ENCODE measurements at regions not wholly inside any gene's neighbourhood (a gene's known extent, or its start where the extent isn't known, plus 50 kb on each side); places are given as distances from the start of the nearest gene placed in this dataset.
"Not testable (repeated sequence)": the region's sequence is repeated elsewhere in the genome, so short reads cannot be mapped to it uniquely, and the experiment has no call there.

GRCh38 chr5:18465833-18466681, 831.8 kb downstream of the TAF11L14 start:
- H3K4me1 ChIP-seq (ENCODE audit: control insufficient read depth in 2 of 2, insufficient read depth in 2 of 2, low read length in 2 of 2): no peaks in the 10 kb centered on the region
- no peaks in the 10 kb centered on the region for H3K36me3 ChIP-seq (ENCODE audit: control insufficient read depth in 2 of 2, insufficient read depth in 2 of 2, low read length in 2 of 2)
- H3K27ac ChIP-seq (ENCODE audit: low read depth in 2 of 2, low read length in 2 of 2): no peak overlapping the region
- H3K9ac ChIP-seq (ENCODE audit: low read depth in 1 of 2, low read length in 2 of 2): no peak overlapping the region
- no peak overlapping the region for H3K4me3 ChIP-seq (ENCODE audit: low read length in 2 of 2)
- H3K27me3 ChIP-seq (ENCODE audit: control insufficient read depth in 2 of 2, insufficient read depth in 2 of 2, low read length in 2 of 2): no peaks in the 10 kb centered on the region
- H3K9me3 ChIP-seq (ENCODE audit: control insufficient read depth in 2 of 2, low read length in 2 of 2): no peaks in the 10 kb centered on the region

DNA sequence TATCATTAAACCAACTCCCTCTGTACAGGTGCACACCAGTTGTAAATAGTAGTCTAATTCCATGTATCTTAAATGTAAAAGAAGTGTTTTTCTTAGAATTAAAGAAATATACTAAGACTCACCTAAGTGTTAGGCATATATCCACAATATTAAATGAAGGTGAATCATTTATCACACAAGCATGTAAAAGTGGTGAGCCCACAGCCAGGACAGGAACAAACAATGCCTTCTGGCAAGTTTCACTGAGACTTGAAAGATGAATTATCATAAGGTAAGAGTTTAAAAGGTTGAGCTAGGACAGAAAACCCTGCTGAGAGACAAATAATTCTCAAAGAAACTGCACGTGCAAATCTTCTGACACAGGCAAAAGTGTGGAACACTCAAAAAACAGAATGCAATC, 832.5 kb downstream of the TAF11L14 start:
- no peak overlapping the region for H3K27ac ChIP-seq (ENCODE audit: low read depth in 2 of 2, low read length in 2 of 2)
- H3K4me1 ChIP-seq (ENCODE audit: control insufficient read depth in 2 of 2, insufficient read depth in 2 of 2, low read length in 2 of 2): no peaks in the 10 kb centered on the region
- H3K9me3 ChIP-seq (ENCODE audit: control insufficient read depth in 2 of 2, low read length in 2 of 2): no peaks in the 10 kb centered on the region
- H3K4me3 ChIP-seq (ENCODE audit: low read length in 2 of 2): no peak overlapping the region
- no peaks in the 10 kb centered on the region for H3K36me3 ChIP-seq (ENCODE audit: control insufficient read depth in 2 of 2, insufficient read depth in 2 of 2, low read length in 2 of 2)
- H3K27me3 ChIP-seq (ENCODE audit: control insufficient read depth in 2 of 2, insufficient read depth in 2 of 2, low read length in 2 of 2): no peaks in the 10 kb centered on the region
- no peak overlapping the region for H3K9ac ChIP-seq (ENCODE audit: low read depth in 1 of 2, low read length in 2 of 2)

- not testable (repeated sequence) for H3K4me3 ChIP-seq (ENCODE audit: low read length in 2 of 2); H3K27me3 ChIP-seq (ENCODE audit: control insufficient read depth in 2 of 2, insufficient read depth in 2 of 2, low read length in 2 of 2); H3K9me3 ChIP-seq (ENCODE audit: control insufficient read depth in 2 of 2, low read length in 2 of 2); H3K36me3 ChIP-seq (ENCODE audit: control insufficient read depth in 2 of 2, insufficient read depth in 2 of 2, low read length in 2 of 2); H3K9ac ChIP-seq (ENCODE audit: low read depth in 1 of 2, low read length in 2 of 2); H3K27ac ChIP-seq (ENCODE audit: low read depth in 2 of 2, low read length in 2 of 2); H3K4me1 ChIP-seq (ENCODE audit: control insufficient read depth in 2 of 2, insufficient read depth in 2 of 2, low read length in 2 of 2)
These were observed 837.5 kb downstream of the TAF11L14 start for GRCh38 chr5:18471791-18472190.

DNA sequence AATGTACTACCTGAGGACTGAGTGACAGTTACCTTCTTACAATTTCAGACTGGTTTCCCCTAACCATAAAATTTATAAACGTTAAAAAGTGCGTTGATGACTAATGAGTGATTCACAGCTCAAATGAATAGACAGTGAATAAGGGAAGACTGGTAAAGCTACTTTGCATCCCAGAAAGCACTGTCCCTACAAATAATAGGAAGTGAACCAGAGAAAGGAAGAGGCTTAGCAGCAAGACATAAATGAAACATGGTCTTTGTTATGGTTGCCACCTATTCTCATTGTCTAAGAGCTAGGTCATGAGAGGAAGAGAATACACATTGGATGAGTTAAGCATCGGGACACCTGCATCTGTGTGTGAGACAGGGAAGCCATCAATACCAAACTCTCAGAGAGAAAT, 849.2 kb downstream of the TAF11L14 start:
- Histone ChIP-seq H3K27ac (ENCODE audit: low read depth in 2 of 2, low read length in 2 of 2) (no peak overlapping the region), H3K4me3 (ENCODE audit: low read length in 2 of 2) (no peak overlapping the region), H3K27me3 (ENCODE audit: control insufficient read depth in 2 of 2, insufficient read depth in 2 of 2, low read length in 2 of 2) (no peaks in the 10 kb centered on the region), H3K9ac (ENCODE audit: low read depth in 1 of 2, low read length in 2 of 2) (no peak overlapping the region), H3K36me3 (ENCODE audit: control insufficient read depth in 2 of 2, insufficient read depth in 2 of 2, low read length in 2 of 2) (no peaks in the 10 kb centered on the region), H3K9me3 (ENCODE audit: control insufficient read depth in 2 of 2, low read length in 2 of 2) (no peaks in the 10 kb centered on the region), H3K4me1 (ENCODE audit: control insufficient read depth in 2 of 2, insufficient read depth in 2 of 2, low read length in 2 of 2) (no peaks in the 10 kb centered on the region)

DNA sequence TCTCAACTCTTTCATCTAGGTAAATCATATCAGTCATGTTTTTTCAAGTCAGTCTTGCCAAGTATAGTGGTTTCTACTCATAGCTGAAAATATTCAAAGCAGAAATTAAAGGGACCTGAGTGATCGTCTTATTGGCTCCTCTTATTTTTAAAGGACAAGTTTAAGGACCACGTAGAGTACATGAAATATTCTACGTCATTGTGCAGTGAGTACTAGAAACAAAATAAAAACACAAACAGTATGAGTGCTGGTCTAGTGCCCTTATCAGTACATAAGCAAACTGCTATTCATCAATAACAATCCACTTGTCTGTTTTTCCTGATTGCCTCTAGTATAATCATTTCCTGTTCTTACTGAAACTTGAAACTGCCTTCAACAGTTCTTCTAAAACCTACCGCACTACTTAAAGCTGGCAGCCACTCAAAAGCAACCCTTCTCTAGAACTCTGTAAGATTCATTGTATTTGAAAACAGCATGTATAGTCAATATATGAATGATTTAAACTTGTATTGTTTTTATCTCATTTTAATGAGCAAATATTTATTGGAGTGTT, 853.7 kb downstream of the TAF11L14 start:
- Histone ChIP-seq H3K4me3 (ENCODE audit: low read length in 2 of 2) (no peak overlapping the region), H3K9ac (ENCODE audit: low read depth in 1 of 2, low read length in 2 of 2) (no peak overlapping the region), H3K9me3 (ENCODE audit: control insufficient read depth in 2 of 2, low read length in 2 of 2) (no peaks in the 10 kb centered on the region), H3K27ac (ENCODE audit: low read depth in 2 of 2, low read length in 2 of 2) (no peak overlapping the region), H3K4me1 (ENCODE audit: control insufficient read depth in 2 of 2, insufficient read depth in 2 of 2, low read length in 2 of 2) (no peaks in the 10 kb centered on the region), H3K36me3 (ENCODE audit: control insufficient read depth in 2 of 2, insufficient read depth in 2 of 2, low read length in 2 of 2) (no peaks in the 10 kb centered on the region), H3K27me3 (ENCODE audit: control insufficient read depth in 2 of 2, insufficient read depth in 2 of 2, low read length in 2 of 2) (no peaks in the 10 kb centered on the region)

- H3K4me1 ChIP-seq (ENCODE audit: control insufficient read depth in 2 of 2, insufficient read depth in 2 of 2, low read length in 2 of 2): no peaks in the 10 kb centered on the region
- no peak overlapping the region for H3K9ac ChIP-seq (ENCODE audit: low read depth in 1 of 2, low read length in 2 of 2)
- H3K4me3 ChIP-seq (ENCODE audit: low read length in 2 of 2): no peak overlapping the region
- no peaks in the 10 kb centered on the region for H3K36me3 ChIP-seq (ENCODE audit: control insufficient read depth in 2 of 2, insufficient read depth in 2 of 2, low read length in 2 of 2)
- H3K27me3 ChIP-seq (ENCODE audit: control insufficient read depth in 2 of 2, insufficient read depth in 2 of 2, low read length in 2 of 2): no peaks in the 10 kb centered on the region
- no peak overlapping the region for H3K27ac ChIP-seq (ENCODE audit: low read depth in 2 of 2, low read length in 2 of 2)
- no peaks in the 10 kb centered on the region for H3K9me3 ChIP-seq (ENCODE audit: control insufficient read depth in 2 of 2, low read length in 2 of 2)
These were observed 855.4 kb downstream of the TAF11L14 start for GRCh38 chr5:18489703-18490102.

DNA sequence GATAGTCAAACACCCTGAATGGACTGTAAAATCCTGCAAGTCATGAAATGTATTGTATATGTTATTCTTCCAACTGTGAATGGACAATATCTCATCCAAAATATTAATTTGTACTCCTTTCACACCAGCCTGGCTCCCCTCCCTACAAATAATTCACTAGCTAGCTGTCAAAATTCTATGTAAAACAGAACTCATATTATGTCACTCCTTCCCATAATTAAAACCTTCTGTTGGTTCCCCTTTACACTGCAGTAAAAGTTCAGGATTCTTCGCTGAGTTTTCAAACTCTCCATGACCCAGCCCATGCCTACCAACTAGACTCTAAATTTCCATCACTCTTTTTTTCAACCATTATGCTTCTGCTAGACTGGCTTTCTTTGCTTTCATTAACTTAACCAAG, 857.1 kb downstream of the TAF11L14 start:
- H3K9ac ChIP-seq (ENCODE audit: low read depth in 1 of 2, low read length in 2 of 2): no peak overlapping the region
- H3K36me3 ChIP-seq (ENCODE audit: control insufficient read depth in 2 of 2, insufficient read depth in 2 of 2, low read length in 2 of 2): no peaks in the 10 kb centered on the region
- H3K4me1 ChIP-seq (ENCODE audit: control insufficient read depth in 2 of 2, insufficient read depth in 2 of 2, low read length in 2 of 2): no peaks in the 10 kb centered on the region
- no peak overlapping the region for H3K27ac ChIP-seq (ENCODE audit: low read depth in 2 of 2, low read length in 2 of 2)
- no peak overlapping the region for H3K4me3 ChIP-seq (ENCODE audit: low read length in 2 of 2)
- H3K27me3 ChIP-seq (ENCODE audit: control insufficient read depth in 2 of 2, insufficient read depth in 2 of 2, low read length in 2 of 2): no peaks in the 10 kb centered on the region
- H3K9me3 ChIP-seq (ENCODE audit: control insufficient read depth in 2 of 2, low read length in 2 of 2): no peaks in the 10 kb centered on the region

DNA sequence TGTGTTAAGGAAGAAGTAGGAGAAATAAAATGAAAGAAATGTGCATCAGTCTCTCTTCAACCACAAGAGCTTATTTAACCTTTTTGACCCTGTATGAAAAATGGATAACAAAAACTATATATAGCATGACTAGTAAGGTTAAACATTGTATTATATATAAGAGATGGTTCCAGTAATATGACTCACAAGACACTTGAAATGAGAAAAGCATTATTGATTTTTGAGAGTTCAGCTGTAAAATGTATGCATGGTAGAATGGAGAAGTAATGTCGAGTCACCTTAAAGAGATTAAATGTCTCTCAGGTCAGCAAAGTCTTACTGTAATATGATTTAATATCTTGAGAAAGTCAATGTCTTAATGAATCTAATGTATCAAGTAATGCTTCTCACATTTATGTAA, 860.9 kb downstream of the TAF11L14 start:
- H3K9me3 ChIP-seq (ENCODE audit: control insufficient read depth in 2 of 2, low read length in 2 of 2): no peaks in the 10 kb centered on the region
- no peak overlapping the region for H3K27ac ChIP-seq (ENCODE audit: low read depth in 2 of 2, low read length in 2 of 2)
- H3K27me3 ChIP-seq (ENCODE audit: control insufficient read depth in 2 of 2, insufficient read depth in 2 of 2, low read length in 2 of 2): no peaks in the 10 kb centered on the region
- no peaks in the 10 kb centered on the region for H3K4me1 ChIP-seq (ENCODE audit: control insufficient read depth in 2 of 2, insufficient read depth in 2 of 2, low read length in 2 of 2)
- no peak overlapping the region for H3K4me3 ChIP-seq (ENCODE audit: low read length in 2 of 2)
- no peak overlapping the region for H3K9ac ChIP-seq (ENCODE audit: low read depth in 1 of 2, low read length in 2 of 2)
- no peaks in the 10 kb centered on the region for H3K36me3 ChIP-seq (ENCODE audit: control insufficient read depth in 2 of 2, insufficient read depth in 2 of 2, low read length in 2 of 2)

DNA sequence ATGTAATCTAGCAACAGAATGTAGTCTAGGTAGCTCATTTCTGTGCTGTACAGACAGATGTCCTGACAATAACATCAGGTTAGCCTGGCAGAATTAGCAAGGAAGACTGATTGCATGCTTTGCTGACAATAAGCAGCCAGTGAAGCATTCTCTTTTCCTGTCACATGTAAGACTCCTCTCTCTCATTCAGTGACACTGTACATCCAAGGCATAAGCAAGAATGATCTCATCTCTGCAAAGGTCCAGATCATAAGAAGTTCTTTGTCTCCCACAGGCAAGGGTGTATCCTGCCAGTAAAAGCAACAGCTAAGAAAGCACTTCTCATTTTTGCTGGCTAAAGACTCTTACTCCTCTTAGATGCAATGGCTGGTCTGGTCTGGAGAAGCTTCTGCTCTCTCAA, 861.8 kb downstream of the TAF11L14 start:
- no peak overlapping the region for H3K4me3 ChIP-seq (ENCODE audit: low read length in 2 of 2)
- H3K27ac ChIP-seq (ENCODE audit: low read depth in 2 of 2, low read length in 2 of 2): no peak overlapping the region
- H3K36me3 ChIP-seq (ENCODE audit: control insufficient read depth in 2 of 2, insufficient read depth in 2 of 2, low read length in 2 of 2): no peaks in the 10 kb centered on the region

DNA sequence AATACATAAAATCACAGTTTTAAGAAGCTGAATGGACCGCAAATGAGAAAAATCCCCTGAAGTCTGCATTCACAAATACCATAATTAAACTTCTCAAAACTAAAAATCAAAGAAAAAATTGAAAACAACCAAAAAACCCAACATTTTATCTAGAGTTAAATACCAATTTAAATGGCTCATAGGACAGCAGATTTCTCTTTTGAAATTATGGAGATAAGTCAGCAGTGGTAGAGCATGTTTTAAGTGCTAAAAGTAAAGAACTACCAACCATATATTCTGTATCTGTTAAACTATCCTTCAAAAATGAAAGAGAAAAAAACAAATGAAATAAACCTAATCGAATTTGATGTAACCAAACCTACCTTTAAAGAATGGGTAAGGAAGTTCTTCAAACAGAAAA, 862.8 kb downstream of the TAF11L14 start:
- Histone ChIP-seq H3K36me3 (ENCODE audit: control insufficient read depth in 2 of 2, insufficient read depth in 2 of 2, low read length in 2 of 2) (no peaks in the 10 kb centered on the region), H3K9me3 (ENCODE audit: control insufficient read depth in 2 of 2, low read length in 2 of 2) (no peaks in the 10 kb centered on the region), H3K4me3 (ENCODE audit: low read length in 2 of 2) (no peak overlapping the region), H3K27ac (ENCODE audit: low read depth in 2 of 2, low read length in 2 of 2) (no peak overlapping the region), H3K4me1 (ENCODE audit: control insufficient read depth in 2 of 2, insufficient read depth in 2 of 2, low read length in 2 of 2) (no peaks in the 10 kb centered on the region), H3K9ac (ENCODE audit: low read depth in 1 of 2, low read length in 2 of 2) (no peak overlapping the region), H3K27me3 (ENCODE audit: control insufficient read depth in 2 of 2, insufficient read depth in 2 of 2, low read length in 2 of 2) (no peaks in the 10 kb centered on the region)

More for the DNA sequence above, 861.8 kb downstream of the TAF11L14 start:
- Histone ChIP-seq H3K9ac (ENCODE audit: low read depth in 1 of 2, low read length in 2 of 2) (no peak overlapping the region), H3K27me3 (ENCODE audit: control insufficient read depth in 2 of 2, insufficient read depth in 2 of 2, low read length in 2 of 2) (no peaks in the 10 kb centered on the region), H3K9me3 (ENCODE audit: control insufficient read depth in 2 of 2, low read length in 2 of 2) (no peaks in the 10 kb centered on the region), H3K4me1 (ENCODE audit: control insufficient read depth in 2 of 2, insufficient read depth in 2 of 2, low read length in 2 of 2) (no peaks in the 10 kb centered on the region)
